Smooth muscle cell (in vitro differentiated cells): ENCODE measurements at regions not wholly inside any gene's neighbourhood (a gene's known extent, or its start where the extent isn't known, plus 50 kb on each side); places are given as distances from the start of the nearest gene placed in this dataset.

Experiments
- DNase-seq: peaks from one replicate; lab custom pipeline; 2025; ENCODE audit not compliant: unreplicated experiment; lab: John Stamatoyannopoulos, UW
- H2AFZ ChIP-seq: fragments of 200-600 bp; sonication (generic); 2 replicates; pipeline ENCODE4 v1.6.0; 2016; ENCODE audit warnings: antibody characterized with exemption, low read depth, mild to moderate bottlenecking
- H3F3A ChIP-seq: fragments of 200-600 bp; sonication (generic); 2 replicates; pipeline ENCODE4 v1.6.0; 2017; ENCODE audit warnings: antibody characterized with exemption, low read depth
- H3K27ac ChIP-seq: fragments of 200-600 bp; sonication (generic); 2 replicates; pipeline ENCODE4 v1.5.1; 2016; ENCODE audit warnings: low read depth, mild to moderate bottlenecking
- H3K27me3 ChIP-seq: fragments of 200-600 bp; sonication (generic); 2 replicates; pipeline ENCODE4 v1.6.1; 2016; ENCODE audit warnings: low read depth, mild to moderate bottlenecking
- H3K36me3 ChIP-seq: fragments of 200-600 bp; sonication (generic); 2 replicates; pipeline ENCODE4 v1.5.1; 2016; ENCODE audit warnings: low read depth
- H3K4me1 ChIP-seq: fragments of 200-600 bp; sonication (generic); 2 replicates; pipeline ENCODE4 v1.5.1; 2016; ENCODE audit warnings: low read depth
- H3K4me2 ChIP-seq: fragments of 200-600 bp; sonication (generic); 2 replicates; pipeline ENCODE4 v1.6.0; 2016; ENCODE audit warnings: mild to moderate bottlenecking
- H3K4me3 ChIP-seq: fragments of 200-600 bp; sonication (generic); 2 replicates; pipeline ENCODE4 v1.5.1; 2016; ENCODE audit warnings: mild to moderate bottlenecking
- H3K79me2 ChIP-seq: fragments of 200-600 bp; sonication (generic); 2 replicates; pipeline ENCODE4 v1.6.0; 2016; ENCODE audit warnings: low read depth, mild to moderate bottlenecking
- H3K9ac ChIP-seq: fragments of 200-600 bp; sonication (generic); 2 replicates; pipeline ENCODE4 v1.6.0; 2016; ENCODE audit warnings: low read depth
- H3K9me3 ChIP-seq: fragments of 200-600 bp; sonication (generic); replicated peaks from 2 replicates; pipeline ENCODE4 v1.5.1; 2016; ENCODE audit warnings: low read depth
- H4K20me1 ChIP-seq: fragments of 200-600 bp; sonication (generic); 2 replicates; pipeline ENCODE4 v1.6.0; 2016; ENCODE audit warnings: low read depth
- CTCF ChIP-seq: fragments of 200-600 bp; sonication (generic); IDR thresholded peaks from 2 replicates; pipeline ENCODE4 v1.5.1; 2017; ENCODE audit warnings: borderline replicate concordance, mild to moderate bottlenecking, antibody characterized with exemption; ENCODE audit not compliant: insufficient read depth, poor library complexity, severe bottlenecking
- WGBS: methylation state at CpG from one replicate; pipeline ENCODE4 v1.1.7; 2016; ENCODE audit warnings: low lambda C conversion rate; 5-methylcytosine and 5-hydroxymethylcytosine counted together

GRCh38 chr4:37742149-37742548 lies 56.0 kb upstream of the RELL1 start:
- no peaks in the 10 kb centered on the region for H3K9me3 ChIP-seq
- no peak overlapping the region for H3K9ac ChIP-seq
- H2AFZ ChIP-seq = no peak overlapping the region
- H3K36me3 ChIP-seq = no peaks in the 10 kb centered on the region
- H3K79me2 ChIP-seq = no peaks in the 10 kb centered on the region
- no peaks in the 10 kb centered on the region for H4K20me1 ChIP-seq
- WGBS = 94% methylated on average over 1 of the region's 1 CpG
- no peak overlapping the region for H3K27ac ChIP-seq
- no peak overlapping the region for H3K4me3 ChIP-seq
- TF ChIP-seq CTCF = no peak
- DNase-seq = no peak
- no peaks in the 10 kb centered on the region for H3K4me1 ChIP-seq
- no peak overlapping the region for H3K4me2 ChIP-seq
- no peaks in the 10 kb centered on the region for H3K27me3 ChIP-seq
- no peaks in the 10 kb centered on the region for H3F3A ChIP-seq

GRCh38 chr4:37741564-37741963 lies 55.4 kb upstream of the RELL1 start:
- Histone ChIP-seq H3F3A (no peaks in the 10 kb centered on the region), H3K27ac (no peak overlapping the region), H2AFZ (no peak overlapping the region), H3K27me3 (no peaks in the 10 kb centered on the region), H3K9ac (no peak overlapping the region), H3K4me1 (no peaks in the 10 kb centered on the region), H3K4me3 (no peak overlapping the region), H3K36me3 (no peaks in the 10 kb centered on the region), H3K9me3 (no peaks in the 10 kb centered on the region), H3K79me2 (no peaks in the 10 kb centered on the region), H3K4me2 (no peak overlapping the region), H4K20me1 (no peaks in the 10 kb centered on the region)
- no peak for TF ChIP-seq CTCF
- no peak for DNase-seq
- 97% methylated on average over 4 of the region's 4 CpGs for WGBS

DNA sequence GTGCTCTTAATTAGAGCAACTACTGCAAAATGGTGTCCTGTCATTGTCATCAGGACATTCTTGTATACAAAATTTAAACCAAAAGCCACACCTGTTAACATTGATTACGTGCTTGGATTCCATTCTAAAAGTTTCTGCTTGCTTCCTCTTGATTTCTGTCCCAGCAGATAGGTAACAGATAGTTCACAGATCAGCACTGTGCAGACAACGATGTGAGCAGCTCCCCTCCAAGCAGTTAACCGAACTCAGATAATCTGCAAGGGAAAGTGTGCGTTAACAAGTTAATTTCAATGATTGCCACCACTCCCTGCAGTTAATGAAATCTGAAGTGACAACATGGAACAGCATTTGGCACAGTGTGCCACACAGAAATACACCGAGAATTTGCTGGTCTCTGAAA lies 54.4 kb upstream of the RELL1 start:
- H3K36me3 ChIP-seq = no peaks in the 10 kb centered on the region
- H2AFZ ChIP-seq = no peak overlapping the region
- no peaks in the 10 kb centered on the region for H4K20me1 ChIP-seq
- no peaks in the 10 kb centered on the region for H3F3A ChIP-seq
- no peak for TF ChIP-seq CTCF
- H3K4me2 ChIP-seq = no peak overlapping the region
- H3K9ac ChIP-seq = no peak overlapping the region
- no peak overlapping the region for H3K4me3 ChIP-seq
- no peaks in the 10 kb centered on the region for H3K27me3 ChIP-seq
- H3K9me3 ChIP-seq = no peaks in the 10 kb centered on the region
- no peak overlapping the region for H3K27ac ChIP-seq
- no peaks in the 10 kb centered on the region for H3K4me1 ChIP-seq
- no peaks in the 10 kb centered on the region for H3K79me2 ChIP-seq
- 73% methylated on average over 5 of the region's 5 CpGs for WGBS
- no peak for DNase-seq

DNA sequence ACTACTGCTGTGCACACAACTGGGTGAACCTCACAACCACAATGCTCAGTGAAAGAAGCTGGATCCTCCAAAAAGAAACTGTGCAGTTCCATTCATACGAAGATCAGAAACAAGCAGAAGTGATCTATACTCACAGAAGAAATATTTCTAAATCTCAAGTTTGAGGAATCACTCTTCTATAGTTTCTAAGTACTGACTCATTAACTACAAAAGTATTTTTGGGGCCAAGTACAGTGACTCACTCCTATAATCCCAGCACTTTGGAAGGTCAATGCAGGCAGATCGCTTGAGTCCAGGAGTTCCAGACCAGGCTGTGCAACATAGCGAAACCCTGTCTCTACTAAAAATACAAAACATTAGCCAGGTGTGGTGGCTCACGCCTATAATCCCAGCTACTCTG lies 51.3 kb upstream of the RELL1 start:
- 76% methylated on average over 4 of the region's 4 CpGs for WGBS
- Histone ChIP-seq H3K9ac (no peak overlapping the region), H3K4me1 (no peaks in the 10 kb centered on the region), H2AFZ (no peak overlapping the region), H3K4me2 (no peak overlapping the region), H3K79me2 (no peaks in the 10 kb centered on the region), H3K9me3 (no peaks in the 10 kb centered on the region), H3K27ac (no peak overlapping the region), H3K4me3 (no peak overlapping the region), H3F3A (no peaks in the 10 kb centered on the region), H3K36me3 (no peaks in the 10 kb centered on the region), H4K20me1 (no peaks in the 10 kb centered on the region), H3K27me3 (no peaks in the 10 kb centered on the region)
- no peak for TF ChIP-seq CTCF
- no peak for DNase-seq
